ENCODE measurements at regions not wholly inside any gene's neighbourhood (a gene's known extent, or its start where the extent isn't known, plus 50 kb on each side); places are given as distances from the start of the nearest gene placed in this dataset.

GRCh38 chr5:2001300-2001699 lies 118.6 kb upstream of the IRX4 start:
- Histone ChIP-seq H3K9me3 (ENCODE audit: low read length) (no peaks in the 10 kb centered on the region), H3F3A (ENCODE audit: insufficient read depth, low read length, poor library complexity, severe bottlenecking) (no peaks in the 10 kb centered on the region), H3K79me2 (replicated peaks; ENCODE audit: insufficient read depth, low read length) (no peaks in the 10 kb centered on the region), H2AFZ (ENCODE audit: low read depth, low read length) (no peak overlapping the region), H4K20me1 (ENCODE audit: insufficient read depth) (no peaks in the 10 kb centered on the region), H3K9ac (ENCODE audit: low read length) (no peak overlapping the region), H3K27me3 (ENCODE audit: insufficient read depth, low read depth, low read length) (no peaks in the 10 kb centered on the region), H3K27ac (ENCODE audit: low read length) (no peak overlapping the region), H3K4me2 (ENCODE audit: low read length) (no peak overlapping the region), H3K36me3 (ENCODE audit: insufficient read depth, low read length) (no peaks in the 10 kb centered on the region), H3K9me2 (ENCODE audit: insufficient read depth, low read length) (no peaks in the 10 kb centered on the region), H3K4me3 (ENCODE audit: low read length) (no peak overlapping the region)
- no peak for TF ChIP-seq TAF1 (IDR thresholded peaks at IDR 0.05; ENCODE audit: low read depth)
- no peak for TF ChIP-seq EZH2 (IDR thresholded peaks at IDR 0.05; ENCODE audit: borderline replicate concordance, insufficient read depth, low read length, poor library complexity, severe bottlenecking)
- TF ChIP-seq REST (IDR thresholded peaks at IDR 0.05; ENCODE audit: borderline replicate concordance): no peak
- no peak for TF ChIP-seq SMC3 (conservative IDR thresholded peaks at IDR 0.05; ENCODE audit: poor library complexity)
- TF ChIP-seq POLR2AphosphoS5 (IDR thresholded peaks at IDR 0.05): no peak
- no peak for TF ChIP-seq EP300 (conservative IDR thresholded peaks at IDR 0.05; ENCODE audit: poor library complexity, severe bottlenecking)
- TF ChIP-seq CTCF (IDR thresholded peaks at IDR 0.05; ENCODE audit: poor library complexity, severe bottlenecking): no peak
- no peak for TF ChIP-seq MXI1 (conservative IDR thresholded peaks at IDR 0.05; ENCODE audit: poor library complexity, severe bottlenecking)
- TF ChIP-seq RAD21 (conservative IDR thresholded peaks at IDR 0.05): no peak

- H3F3A ChIP-seq (ENCODE audit: insufficient read depth, low read length, poor library complexity, severe bottlenecking): no peaks in the 10 kb centered on the region
- H3K36me3 ChIP-seq (ENCODE audit: insufficient read depth, low read length): no peaks in the 10 kb centered on the region
- no peaks in the 10 kb centered on the region for H4K20me1 ChIP-seq (ENCODE audit: insufficient read depth)
- no peak overlapping the region for H3K4me2 ChIP-seq (ENCODE audit: low read length)
- no peaks in the 10 kb centered on the region for H3K79me2 ChIP-seq (replicated peaks; ENCODE audit: insufficient read depth, low read length)
- no peak overlapping the region for H3K9ac ChIP-seq (ENCODE audit: low read length)
- no peak overlapping the region for H3K4me3 ChIP-seq (ENCODE audit: low read length)
- H3K9me2 ChIP-seq (ENCODE audit: insufficient read depth, low read length): no peaks in the 10 kb centered on the region
- no peak overlapping the region for H3K27ac ChIP-seq (ENCODE audit: low read length)
- no peaks in the 10 kb centered on the region for H3K27me3 ChIP-seq (ENCODE audit: insufficient read depth, low read depth, low read length)
- H3K9me3 ChIP-seq (ENCODE audit: low read length): no peaks in the 10 kb centered on the region
- H2AFZ ChIP-seq (ENCODE audit: low read depth, low read length): no peak overlapping the region
- TF ChIP-seq SMC3 (conservative IDR thresholded peaks at IDR 0.05; ENCODE audit: poor library complexity) (no peak), POLR2AphosphoS5 (IDR thresholded peaks at IDR 0.05) (no peak), REST (IDR thresholded peaks at IDR 0.05; ENCODE audit: borderline replicate concordance) (no peak), RAD21 (conservative IDR thresholded peaks at IDR 0.05) (no peak), EZH2 (IDR thresholded peaks at IDR 0.05; ENCODE audit: borderline replicate concordance, insufficient read depth, low read length, poor library complexity, severe bottlenecking) (no peak), CTCF (IDR thresholded peaks at IDR 0.05; ENCODE audit: poor library complexity, severe bottlenecking) (no peak), EP300 (conservative IDR thresholded peaks at IDR 0.05; ENCODE audit: poor library complexity, severe bottlenecking) (no peak), TAF1 (IDR thresholded peaks at IDR 0.05; ENCODE audit: low read depth) (no peak), MXI1 (conservative IDR thresholded peaks at IDR 0.05; ENCODE audit: poor library complexity, severe bottlenecking) (no peak)
Observed at GRCh38 chr5:2000591-2000990, 117.9 kb upstream of the IRX4 start.

Data from neural cell (in vitro differentiated cells).